GM21367 (cell line): ENCODE measurements at regions not wholly inside any gene's neighbourhood (a gene's known extent, or its start where the extent isn't known, plus 50 kb on each side); places are given as distances from the start of the nearest gene placed in this dataset.
"Not testable (repeated sequence)": the region's sequence is repeated elsewhere in the genome, so short reads cannot be mapped to it uniquely, and the experiment has no call there.

Experiments
- ATAC-seq: cut with Tn5 transposase; IDR thresholded peaks from one replicate; pipeline ENCODE4 v1.9.1; 2021; ENCODE audit not compliant: unreplicated experiment

GRCh38 chr18:56284319-56284718, 354.1 kb downstream of the TXNL1 start:
- ATAC-seq, result no peak

DNA sequence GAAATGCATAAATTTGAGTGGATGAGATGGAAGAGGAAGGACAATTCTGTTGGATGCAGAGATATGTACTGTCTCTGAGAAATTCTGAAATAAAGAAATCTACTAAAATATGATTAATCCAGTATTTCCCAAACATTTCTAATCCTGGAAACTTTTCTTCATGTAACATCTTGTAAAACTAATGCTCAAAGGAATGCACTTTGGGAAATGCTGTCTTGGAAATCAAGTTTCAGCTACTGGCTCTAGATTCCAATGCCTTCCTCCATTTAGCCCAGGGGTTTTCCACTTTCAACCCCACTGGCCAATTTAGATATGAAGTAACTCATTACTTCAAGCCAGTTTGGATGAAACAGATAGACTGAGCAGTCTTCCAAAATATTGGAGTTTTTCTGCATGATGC, 355.1 kb downstream of the TXNL1 start:
- no peak for ATAC-seq

GRCh38 chr18:56282234-56283104, 355.9 kb downstream of the TXNL1 start:
- no peak for ATAC-seq

DNA sequence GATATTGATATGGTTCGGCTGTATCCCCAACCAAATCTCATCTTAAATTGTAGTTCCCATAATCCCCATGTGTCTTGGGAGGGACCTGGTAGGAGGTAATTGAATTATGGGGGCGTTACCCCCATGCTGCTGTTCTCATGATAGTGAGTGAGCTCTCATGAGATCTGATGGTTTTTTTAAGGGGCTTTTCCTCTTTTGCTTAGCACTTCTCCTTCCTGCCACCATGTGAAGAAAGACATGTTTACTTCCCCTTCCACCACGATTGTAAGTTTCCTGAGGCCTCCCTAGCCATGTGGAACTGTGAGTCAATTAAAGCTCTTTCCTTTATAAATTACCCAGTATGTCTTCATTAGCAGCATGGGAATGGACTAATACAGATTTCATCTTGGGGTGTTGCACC, 358.6 kb downstream of the TXNL1 start:
- not testable (repeated sequence) for ATAC-seq

- no peak for ATAC-seq
These were observed 359.9 kb downstream of the TXNL1 start for GRCh38 chr18:56278421-56279003.

GRCh38 chr18:56276466-56276865, 361.9 kb downstream of the TXNL1 start:
- no peak for ATAC-seq

GRCh38 chr18:56273541-56274219, 364.7 kb downstream of the TXNL1 start:
- no peak for ATAC-seq

DNA sequence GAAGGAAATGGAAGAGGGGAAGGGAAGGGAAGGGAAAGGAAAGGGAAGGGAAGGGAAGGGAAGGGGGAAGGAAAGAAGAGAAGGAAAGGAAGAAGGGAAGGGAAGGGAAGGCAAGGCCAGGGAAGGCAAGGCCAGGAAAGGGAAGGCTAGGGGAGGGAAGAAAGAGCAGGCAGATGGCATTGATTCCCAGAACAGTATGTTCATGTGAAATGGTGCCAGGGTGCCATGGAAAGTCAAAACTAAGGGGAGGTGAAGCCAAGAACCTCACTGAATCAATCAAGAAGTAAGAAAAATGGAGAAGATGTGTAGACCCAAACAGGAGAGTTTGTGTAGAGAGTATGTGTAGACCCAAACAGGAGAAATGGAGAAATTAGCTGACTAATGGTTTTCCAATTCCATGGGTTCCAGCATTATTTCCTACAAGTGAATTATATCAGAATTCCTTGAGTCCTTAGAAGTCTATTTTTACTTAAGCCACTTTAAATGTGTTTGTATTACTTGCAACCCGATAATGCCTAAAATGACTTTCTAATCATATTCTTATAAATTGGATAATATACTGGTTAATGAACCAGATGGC, 367.6 kb downstream of the TXNL1 start:
- ATAC-seq, result no peak

DNA sequence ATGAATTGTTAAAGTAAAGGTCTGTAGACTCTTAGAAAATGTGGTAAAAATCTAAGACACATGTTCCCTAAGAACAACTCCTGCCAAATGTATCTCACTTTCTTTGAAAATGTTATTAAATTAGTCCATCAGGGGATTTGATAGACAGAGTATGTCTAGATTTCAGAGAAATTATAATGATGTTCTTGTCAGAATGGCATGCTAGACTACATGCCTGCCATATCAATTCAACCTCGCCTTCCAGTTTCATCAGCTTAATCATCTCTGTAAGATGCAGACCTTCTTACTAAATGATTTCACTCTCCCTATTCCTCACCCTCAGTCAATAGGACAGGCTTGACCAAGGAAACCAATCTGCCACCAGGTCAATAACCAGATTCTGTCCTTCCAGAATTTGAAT, 368.4 kb downstream of the TXNL1 start:
- ATAC-seq, result no peak

DNA sequence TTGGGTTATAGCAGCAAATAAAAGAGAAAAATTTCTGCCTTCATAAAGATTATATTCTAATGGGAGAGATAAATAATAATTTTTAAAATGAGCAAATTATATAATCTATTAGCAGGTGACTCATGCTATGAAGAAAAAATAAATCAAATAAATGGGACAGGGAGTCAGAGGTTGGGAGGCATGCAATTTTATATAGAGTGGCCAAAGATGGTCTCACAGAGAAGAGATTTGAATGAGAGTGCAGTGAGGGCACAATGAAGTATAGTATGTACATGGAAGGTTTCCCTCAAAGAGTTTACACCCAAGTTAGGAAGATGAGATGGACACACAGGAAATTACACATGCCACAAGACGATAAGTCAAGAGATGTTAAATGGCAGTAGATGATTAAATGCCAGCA, 369.4 kb downstream of the TXNL1 start:
- ATAC-seq, result no peak

DNA sequence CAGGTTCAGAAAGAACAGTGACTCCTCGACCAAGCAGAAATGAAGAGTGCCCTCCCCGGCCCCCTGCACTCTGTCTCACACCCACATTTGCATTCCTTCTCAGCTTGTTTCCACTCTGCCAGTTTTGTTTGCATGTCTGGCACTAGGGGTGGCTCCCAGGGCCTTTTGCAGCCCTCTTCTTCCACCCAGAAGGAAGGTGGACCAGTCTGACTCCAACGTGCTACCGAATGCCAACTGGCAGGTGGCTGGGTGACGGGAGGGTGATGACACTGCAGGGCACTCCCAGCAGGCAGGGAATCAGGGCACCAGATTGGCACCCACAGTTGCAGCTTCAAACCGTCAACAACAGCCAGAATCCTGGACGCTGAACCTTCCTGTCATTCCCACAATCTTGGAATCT, 371.1 kb downstream of the TXNL1 start:
- ATAC-seq, result no peak

- ATAC-seq, result peak; percentile 34
These were observed 380.2 kb downstream of the TXNL1 start for GRCh38 chr18:56258178-56258577.

- ATAC-seq, result peak; percentile 93
These were observed 381.2 kb downstream of the TXNL1 start for GRCh38 chr18:56257205-56257604.

DNA sequence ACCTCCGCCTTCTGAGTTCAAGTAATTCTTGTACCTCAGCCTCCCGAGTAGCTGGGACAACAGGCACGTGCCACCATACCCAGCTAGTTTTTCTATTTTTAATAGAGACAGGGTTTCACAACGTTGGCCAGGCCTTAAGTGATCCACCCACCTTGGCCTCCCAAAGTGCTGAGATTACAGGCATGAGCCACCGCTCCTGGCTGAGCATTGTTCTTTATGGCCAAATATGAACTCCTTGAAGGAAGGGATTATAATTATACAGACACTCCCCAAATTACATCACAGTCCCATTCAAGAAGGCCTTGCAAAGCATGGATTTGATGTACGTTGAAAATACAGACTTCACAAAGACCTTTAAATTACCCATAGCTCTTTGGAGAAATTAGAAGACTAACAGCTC, 381.7 kb downstream of the TXNL1 start:
- ATAC-seq, result no peak

DNA sequence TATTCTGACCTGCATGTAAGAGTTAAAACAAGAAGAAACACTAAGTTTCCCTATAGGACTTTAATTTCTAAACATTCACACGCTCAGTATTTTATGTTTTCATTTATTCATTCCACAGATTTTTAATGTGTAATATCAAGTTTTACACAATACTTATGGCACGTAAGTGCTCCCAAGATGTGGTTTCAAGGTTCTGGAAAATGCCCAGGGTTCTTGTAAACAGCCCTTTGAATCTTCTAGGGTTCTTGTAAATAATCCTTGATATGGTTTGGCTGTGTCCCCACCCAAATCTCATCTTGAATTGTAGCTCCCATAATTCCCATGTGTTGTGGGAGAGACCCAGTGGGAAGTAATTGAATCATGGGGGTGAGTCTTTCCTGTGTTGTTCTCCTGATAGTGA, 383.0 kb downstream of the TXNL1 start:
- ATAC-seq, result no peak

- no peak for ATAC-seq
These were observed 385.9 kb downstream of the TXNL1 start for GRCh38 chr18:56252456-56252855.

GRCh38 chr18:56248610-56249235, 389.7 kb downstream of the TXNL1 start:
- peak; percentile 98 for ATAC-seq

- no peak for ATAC-seq
These were observed 391.5 kb downstream of the TXNL1 start for GRCh38 chr18:56246916-56247315.

DNA sequence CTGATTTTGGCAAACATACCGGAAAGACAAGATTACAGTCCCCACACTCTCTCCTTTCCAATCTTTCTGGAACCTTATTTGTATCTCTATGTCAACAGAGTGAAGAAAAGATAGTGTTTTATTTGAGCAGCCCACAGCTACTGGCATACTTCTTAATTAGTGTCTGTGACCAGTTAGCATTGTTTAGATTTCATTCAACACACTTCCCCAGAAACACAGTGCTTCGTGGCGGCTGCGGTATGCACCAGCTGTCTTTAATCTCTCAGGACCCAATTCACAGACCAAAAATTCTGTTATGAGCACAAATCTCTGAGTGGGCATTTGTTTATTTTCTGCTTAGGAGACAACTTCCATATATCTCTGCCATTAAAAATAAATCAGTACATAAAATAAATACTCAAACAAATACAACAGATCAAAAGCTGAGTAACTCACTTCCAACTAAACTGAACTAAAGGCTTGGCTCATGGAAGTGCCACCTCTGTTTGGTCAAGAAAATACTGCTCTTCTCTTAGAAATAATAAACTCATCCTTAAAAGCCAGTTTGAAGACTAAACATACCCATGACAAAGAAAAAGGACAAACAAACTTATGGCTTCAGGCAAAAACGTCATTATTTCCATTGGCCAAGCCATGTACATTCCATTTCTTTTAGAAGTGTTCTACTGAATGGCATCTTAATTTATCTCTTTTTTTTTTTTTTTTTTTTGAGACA, 392.4 kb downstream of the TXNL1 start:
- ATAC-seq, result no peak

DNA sequence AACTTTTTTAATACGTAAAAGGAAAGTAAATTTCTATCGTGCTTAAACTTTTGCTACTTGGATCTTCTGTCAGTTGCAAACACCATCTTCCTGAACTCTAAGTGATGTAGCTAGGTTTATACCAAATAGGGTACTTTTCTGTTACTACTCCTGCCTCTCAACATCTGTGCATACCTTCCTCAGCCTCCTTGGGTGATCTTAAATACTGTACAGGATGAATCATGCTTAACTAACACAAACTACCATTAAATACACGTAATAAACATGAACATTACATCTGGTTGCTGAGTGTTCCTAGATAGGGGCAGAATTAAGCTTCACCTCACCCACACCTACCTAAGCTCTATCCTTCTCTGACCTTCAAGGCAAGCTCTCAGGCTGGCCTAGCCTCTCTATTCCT, 398.0 kb downstream of the TXNL1 start:
- ATAC-seq, result no peak

GRCh38 chr18:56238576-56238975, 399.8 kb downstream of the TXNL1 start:
- no peak for ATAC-seq
